Body of pancreas (tissue), 4 donors: ENCODE measurements at regions not wholly inside any gene's neighbourhood (a gene's known extent, or its start where the extent isn't known, plus 50 kb on each side); places are given as distances from the start of the nearest gene placed in this dataset.

Experiments
- ATAC-seq: fragments of 150-250 bp; one replicate; pipeline ENCODE4 v1.9.1; 2016
- DNase-seq, 4 donors: peaks; one replicate each; pipeline ENCODE4 v3.0.0-alpha.2; 2019
- H3K27ac ChIP-seq, 4 donors: fragments of 200-600 bp; sonication (generic); 1 replicate in 3 of 4; 2 replicates in 1 of 4; pipeline versions ENCODE4 v1.5.1 to v1.6.1; 2016 to 2019; ENCODE audit warnings: mild to moderate bottlenecking in 1 of 4, mixed read lengths in 1 of 4, moderate library complexity in 1 of 4
- H3K27me3 ChIP-seq, 2 donors: fragments of 200-600 bp; sonication (generic); one replicate each; pipeline ENCODE4 v1.6.0; 2016; ENCODE audit warnings: mild to moderate bottlenecking in 1 of 2
- H3K36me3 ChIP-seq, 2 donors: fragments of 200-600 bp; sonication (generic); replicated peaks in 1 of 2; 2 replicates each; pipeline ENCODE4 v1.5.1; 2016; ENCODE audit warnings: low read depth in 2 of 2; ENCODE audit not compliant: insufficient read depth in 1 of 2
- H3K4me1 ChIP-seq: fragments of 200-600 bp; sonication (generic); one replicate; pipeline ENCODE4 v1.6.0; 2016
- H3K4me3 ChIP-seq, 2 donors: fragments of 200-600 bp; sonication (generic); 1 replicate in 1 of 2; 2 replicates in 1 of 2; pipeline ENCODE4 v1.5.1; 2016 to 2019
- H3K9me3 ChIP-seq, 3 donors: fragments of 200-600 bp; sonication (generic); 1 replicate in 2 of 3; 2 replicates in 1 of 3; pipeline ENCODE4 v1.5.1; 2016
- CTCF ChIP-seq, 7 experiments: fragments of 450-650 bp in 4 of 7; fragments of 200-600 bp in 3 of 7; sonication (generic) in 3 of 7; IDR thresholded peaks; one replicate each; pipeline ENCODE4 v1.5.1; 2016 to 2019; ENCODE audit warnings: antibody characterized with exemption in 7 of 7
- POLR2A ChIP-seq, 3 donors: fragments of 450-650 bp; IDR thresholded peaks; one replicate each; pipeline ENCODE4 v1.6.1; 2016; ENCODE audit warnings: antibody characterized with exemption in 3 of 3, mild to moderate bottlenecking in 2 of 3
- WGBS, 2 donors: methylation state at CpG; one replicate each; pipeline ENCODE4 v1.1.5; 2017; 5-methylcytosine and 5-hydroxymethylcytosine counted together
- intact Hi-C: fragments of 100-400 bp; cut with DNase I; formaldehyde crosslinking; loops from one replicate; pipeline ENCODE4 v1.15.1; 2023

- DNase-seq (no peak), ATAC-seq (no peak)
- Histone ChIP-seq H3K9me3 (no peaks in the 10 kb centered on the region), H3K4me1 (no peaks in the 10 kb centered on the region), H3K4me3 (no peak overlapping the region), H3K36me3 (no peaks in the 10 kb centered on the region), H3K27me3 (no peaks in the 10 kb centered on the region), H3K27ac (no peak overlapping the region)
- TF ChIP-seq CTCF (IDR thresholded peaks at IDR 0.05) (no peak), POLR2A (IDR thresholded peaks at IDR 0.05) (no peak)
- intact Hi-C loops: loop anchor here (10.0 kb wide), 1 partner anchor 245 kb away; no protein-coding TSS in a partner anchor
- 65 to 73% methylated on average over 7 of the region's 7 CpGs for WGBS, 2 donors
Measured at GRCh38 chr3:160169139-160169976, 55.9 kb upstream of the C3orf80 start.

GRCh38 chr3:160170409-160171370, 54.5 kb upstream of the C3orf80 start:
- WGBS, 2 donors: 86 to 90% methylated on average over 3 of the region's 3 CpGs
- Histone ChIP-seq H3K4me1 (no peaks in the 10 kb centered on the region), H3K9me3 (no peaks in the 10 kb centered on the region), H3K27me3 (no peaks in the 10 kb centered on the region), H3K27ac (no peak overlapping the region), H3K4me3 (no peak overlapping the region), H3K36me3 (no peaks in the 10 kb centered on the region)
- intact Hi-C loops: no loop called here
- TF ChIP-seq CTCF (IDR thresholded peaks at IDR 0.05): no peak
- no peak for TF ChIP-seq POLR2A (IDR thresholded peaks at IDR 0.05)
- DNase-seq (no peak), ATAC-seq (no peak)

GRCh38 chr3:160171813-160172212, 53.4 kb upstream of the C3orf80 start:
- Histone ChIP-seq H3K4me3 (no peak overlapping the region), H3K4me1 (no peaks in the 10 kb centered on the region), H3K36me3 (no peaks in the 10 kb centered on the region), H3K27me3 (no peaks in the 10 kb centered on the region), H3K9me3 (no peaks in the 10 kb centered on the region), H3K27ac (no peak overlapping the region)
- WGBS, 2 donors: 59 to 65% methylated on average over 3 of the region's 3 CpGs
- ATAC-seq (no peak), DNase-seq (no peak)
- TF ChIP-seq CTCF (IDR thresholded peaks at IDR 0.05) (no peak), POLR2A (IDR thresholded peaks at IDR 0.05) (no peak)
- intact Hi-C loops: no loop called here

GRCh38 chr3:160174621-160175020, 50.6 kb upstream of the C3orf80 start:
- Histone ChIP-seq H3K27ac (no peak overlapping the region), H3K4me1 (no peaks in the 10 kb centered on the region), H3K4me3 (no peak overlapping the region), H3K9me3 (no peaks in the 10 kb centered on the region), H3K36me3 (no peaks in the 10 kb centered on the region), H3K27me3 (no peaks in the 10 kb centered on the region)
- DNase-seq (no peak), ATAC-seq (no peak)
- 66 to 67% methylated on average over 2 of the region's 2 CpGs for WGBS, 2 donors
- TF ChIP-seq CTCF (IDR thresholded peaks at IDR 0.05): no peak
- no peak for TF ChIP-seq POLR2A (IDR thresholded peaks at IDR 0.05)
- intact Hi-C loops: no loop called here
